ENCODE measurements at regions not wholly inside any gene's neighbourhood (a gene's known extent, or its start where the extent isn't known, plus 50 kb on each side); places are given as distances from the start of the nearest gene placed in this dataset.

DNA sequence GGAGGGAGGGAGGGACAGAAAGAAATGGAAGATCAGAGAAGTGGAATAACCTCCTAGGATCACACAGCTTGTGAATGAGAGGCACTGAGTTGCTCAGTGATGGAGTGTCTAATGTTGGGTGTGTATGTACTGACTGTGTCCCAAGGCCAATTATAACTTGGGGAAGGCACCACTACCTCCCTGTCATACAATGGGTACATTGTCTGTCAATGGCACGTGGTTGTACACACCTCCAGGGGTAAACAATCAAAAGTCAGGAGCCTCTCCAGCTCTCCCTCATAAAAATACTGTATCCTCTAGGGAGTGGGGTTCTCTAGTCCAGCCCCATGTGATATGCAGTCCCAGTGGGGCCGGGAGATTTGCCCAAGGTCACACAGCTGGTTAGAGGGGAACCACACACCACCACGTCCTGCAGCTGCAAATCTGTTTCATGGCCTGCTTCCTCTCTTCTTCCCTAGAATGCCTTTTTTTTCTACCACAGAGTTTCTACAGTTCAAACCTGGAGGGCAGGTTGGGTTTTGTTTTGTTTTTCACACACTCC is 112.5 kb downstream of the SNX5 start (continued):
- no peak for TF ChIP-seq ZBTB7A (CRISPR knock-in tag; IDR thresholded peaks at IDR 0.05)
- TF ChIP-seq, protein P1, sequence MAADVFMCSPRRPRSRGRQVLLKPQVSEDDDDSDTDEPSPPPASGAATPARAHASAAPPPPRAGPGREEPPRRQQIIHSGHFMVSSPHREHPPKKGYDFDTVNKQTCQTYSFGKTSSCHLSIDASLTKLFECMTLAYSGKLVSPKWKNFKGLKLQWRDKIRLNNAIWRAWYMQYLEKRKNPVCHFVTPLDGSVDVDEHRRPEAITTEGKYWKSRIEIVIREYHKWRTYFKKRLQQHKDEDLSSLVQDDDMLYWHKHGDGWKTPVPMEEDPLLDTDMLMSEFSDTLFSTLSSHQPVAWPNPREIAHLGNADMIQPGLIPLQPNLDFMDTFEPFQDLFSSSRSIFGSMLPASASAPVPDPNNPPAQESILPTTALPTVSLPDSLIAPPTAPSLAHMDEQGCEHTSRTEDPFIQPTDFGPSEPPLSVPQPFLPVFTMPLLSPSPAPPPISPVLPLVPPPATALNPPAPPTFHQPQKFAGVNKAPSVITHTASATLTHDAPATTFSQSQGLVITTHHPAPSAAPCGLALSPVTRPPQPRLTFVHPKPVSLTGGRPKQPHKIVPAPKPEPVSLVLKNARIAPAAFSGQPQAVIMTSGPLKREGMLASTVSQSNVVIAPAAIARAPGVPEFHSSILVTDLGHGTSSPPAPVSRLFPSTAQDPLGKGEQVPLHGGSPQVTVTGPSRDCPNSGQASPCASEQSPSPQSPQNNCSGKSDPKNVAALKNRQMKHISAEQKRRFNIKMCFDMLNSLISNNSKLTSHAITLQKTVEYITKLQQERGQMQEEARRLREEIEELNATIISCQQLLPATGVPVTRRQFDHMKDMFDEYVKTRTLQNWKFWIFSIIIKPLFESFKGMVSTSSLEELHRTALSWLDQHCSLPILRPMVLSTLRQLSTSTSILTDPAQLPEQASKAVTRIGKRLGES (CRISPR knock-in tag; IDR thresholded peaks at IDR 0.05; ENCODE audit: borderline replicate concordance) = 0 out of 2 replicates have a peak, but pooled peaks have one; percentile 53
- peak; percentile 85 for TF ChIP-seq ZNF331 (CRISPR knock-in tag; IDR thresholded peaks at IDR 0.05)
- TF ChIP-seq, protein P2, sequence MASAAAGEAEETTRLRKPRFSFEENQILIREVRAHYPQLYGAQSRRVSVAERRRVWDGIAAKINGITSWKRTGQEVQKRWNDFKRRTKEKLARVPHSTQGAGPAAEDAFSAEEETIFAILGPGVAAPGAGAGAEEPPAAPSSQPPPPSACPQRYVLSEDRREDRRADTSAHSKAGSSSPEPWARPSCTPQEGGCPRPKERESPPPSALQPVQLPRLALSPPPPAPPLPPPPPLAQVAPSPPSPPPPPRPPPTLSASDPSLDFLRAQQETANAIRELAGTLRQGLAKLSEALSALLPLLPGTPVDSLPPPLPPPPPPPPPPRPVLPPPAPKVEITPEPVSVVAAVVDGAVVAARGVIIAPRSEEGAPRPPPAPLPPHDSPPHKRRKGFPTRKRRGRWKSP (CRISPR knock-in tag; IDR thresholded peaks at IDR 0.05) = peak; percentile 42; the same call in 1 of the 2 replicates
- no peak for TF ChIP-seq RFX3 (CRISPR knock-in tag; IDR thresholded peaks at IDR 0.05)
- no peak for TF ChIP-seq SRSF4 (IDR thresholded peaks at IDR 0.05; ENCODE audit: low read depth, low read length, poor library complexity, severe bottlenecking)
- 0 out of 2 replicates have a peak, but pooled peaks have one; percentile 36 for TF ChIP-seq ZNF761 (CRISPR knock-in tag; conservative IDR thresholded peaks at IDR 0.05)
- TF ChIP-seq, protein P3, sequence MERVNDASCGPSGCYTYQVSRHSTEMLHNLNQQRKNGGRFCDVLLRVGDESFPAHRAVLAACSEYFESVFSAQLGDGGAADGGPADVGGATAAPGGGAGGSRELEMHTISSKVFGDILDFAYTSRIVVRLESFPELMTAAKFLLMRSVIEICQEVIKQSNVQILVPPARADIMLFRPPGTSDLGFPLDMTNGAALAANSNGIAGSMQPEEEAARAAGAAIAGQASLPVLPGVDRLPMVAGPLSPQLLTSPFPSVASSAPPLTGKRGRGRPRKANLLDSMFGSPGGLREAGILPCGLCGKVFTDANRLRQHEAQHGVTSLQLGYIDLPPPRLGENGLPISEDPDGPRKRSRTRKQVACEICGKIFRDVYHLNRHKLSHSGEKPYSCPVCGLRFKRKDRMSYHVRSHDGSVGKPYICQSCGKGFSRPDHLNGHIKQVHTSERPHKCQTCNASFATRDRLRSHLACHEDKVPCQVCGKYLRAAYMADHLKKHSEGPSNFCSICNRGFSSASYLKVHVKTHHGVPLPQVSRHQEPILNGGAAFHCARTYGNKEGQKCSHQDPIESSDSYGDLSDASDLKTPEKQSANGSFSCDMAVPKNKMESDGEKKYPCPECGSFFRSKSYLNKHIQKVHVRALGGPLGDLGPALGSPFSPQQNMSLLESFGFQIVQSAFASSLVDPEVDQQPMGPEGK (CRISPR knock-in tag; IDR thresholded peaks at IDR 0.05) = peak; percentile 94
- TF ChIP-seq MAFF (IDR thresholded peaks at IDR 0.05; ENCODE audit: low read depth, low read length) = no peak
- TF ChIP-seq, protein P4, sequence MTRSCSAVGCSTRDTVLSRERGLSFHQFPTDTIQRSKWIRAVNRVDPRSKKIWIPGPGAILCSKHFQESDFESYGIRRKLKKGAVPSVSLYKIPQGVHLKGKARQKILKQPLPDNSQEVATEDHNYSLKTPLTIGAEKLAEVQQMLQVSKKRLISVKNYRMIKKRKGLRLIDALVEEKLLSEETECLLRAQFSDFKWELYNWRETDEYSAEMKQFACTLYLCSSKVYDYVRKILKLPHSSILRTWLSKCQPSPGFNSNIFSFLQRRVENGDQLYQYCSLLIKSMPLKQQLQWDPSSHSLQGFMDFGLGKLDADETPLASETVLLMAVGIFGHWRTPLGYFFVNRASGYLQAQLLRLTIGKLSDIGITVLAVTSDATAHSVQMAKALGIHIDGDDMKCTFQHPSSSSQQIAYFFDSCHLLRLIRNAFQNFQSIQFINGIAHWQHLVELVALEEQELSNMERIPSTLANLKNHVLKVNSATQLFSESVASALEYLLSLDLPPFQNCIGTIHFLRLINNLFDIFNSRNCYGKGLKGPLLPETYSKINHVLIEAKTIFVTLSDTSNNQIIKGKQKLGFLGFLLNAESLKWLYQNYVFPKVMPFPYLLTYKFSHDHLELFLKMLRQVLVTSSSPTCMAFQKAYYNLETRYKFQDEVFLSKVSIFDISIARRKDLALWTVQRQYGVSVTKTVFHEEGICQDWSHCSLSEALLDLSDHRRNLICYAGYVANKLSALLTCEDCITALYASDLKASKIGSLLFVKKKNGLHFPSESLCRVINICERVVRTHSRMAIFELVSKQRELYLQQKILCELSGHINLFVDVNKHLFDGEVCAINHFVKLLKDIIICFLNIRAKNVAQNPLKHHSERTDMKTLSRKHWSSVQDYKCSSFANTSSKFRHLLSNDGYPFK (CRISPR knock-in tag; IDR thresholded peaks at IDR 0.05; ENCODE audit: borderline replicate concordance) = no peak
- no peak for TF ChIP-seq ZNF713 (CRISPR knock-in tag; IDR thresholded peaks at IDR 0.05)
- peak; percentile 82 for TF ChIP-seq CREM (IDR thresholded peaks at IDR 0.05)
- no peak for TF ChIP-seq CREM (CRISPR knock-in tag; IDR thresholded peaks at IDR 0.05)
- TF ChIP-seq PAX8 (CRISPR knock-in tag; IDR thresholded peaks at IDR 0.05; ENCODE audit: borderline replicate concordance) = no peak
- TF ChIP-seq ELF1 (CRISPR knock-in tag; IDR thresholded peaks at IDR 0.05) = 0 out of 2 replicates have a peak, but pooled peaks have one; percentile 40
- peak; percentile 72; the same call in 1 of the 2 replicates for TF ChIP-seq ZFY (CRISPR knock-in tag; IDR thresholded peaks at IDR 0.05)
- TF ChIP-seq GATAD2A (CRISPR knock-in tag; IDR thresholded peaks at IDR 0.05) = peak; percentile 97
- TF ChIP-seq, protein P5, sequence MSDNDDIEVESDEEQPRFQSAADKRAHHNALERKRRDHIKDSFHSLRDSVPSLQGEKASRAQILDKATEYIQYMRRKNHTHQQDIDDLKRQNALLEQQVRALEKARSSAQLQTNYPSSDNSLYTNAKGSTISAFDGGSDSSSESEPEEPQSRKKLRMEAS (IDR thresholded peaks at IDR 0.05) = peak; percentile 91
- peak; percentile 33 to 51; a peak in 2 of 4 replicates for TF ChIP-seq NR2F1 (CRISPR knock-in tag; IDR thresholded peaks at IDR 0.05)
- no peak for TF ChIP-seq DR1 (CRISPR knock-in tag; IDR thresholded peaks at IDR 0.05)
- TF ChIP-seq ZKSCAN8 (CRISPR knock-in tag; IDR thresholded peaks at IDR 0.05; ENCODE audit: borderline replicate concordance) = peak; percentile 90
- peak; percentile 71 for TF ChIP-seq NR2F2 (IDR thresholded peaks at IDR 0.05; ENCODE audit: borderline replicate concordance, low read depth)
- TF ChIP-seq ZNF263 (CRISPR knock-in tag; IDR thresholded peaks at IDR 0.05) = peak; percentile 62

Data from HepG2 (cell line).